ENCODE measurements at regions not wholly inside any gene's neighbourhood (a gene's known extent, or its start where the extent isn't known, plus 50 kb on each side); places are given as distances from the start of the nearest gene placed in this dataset.

DNA sequence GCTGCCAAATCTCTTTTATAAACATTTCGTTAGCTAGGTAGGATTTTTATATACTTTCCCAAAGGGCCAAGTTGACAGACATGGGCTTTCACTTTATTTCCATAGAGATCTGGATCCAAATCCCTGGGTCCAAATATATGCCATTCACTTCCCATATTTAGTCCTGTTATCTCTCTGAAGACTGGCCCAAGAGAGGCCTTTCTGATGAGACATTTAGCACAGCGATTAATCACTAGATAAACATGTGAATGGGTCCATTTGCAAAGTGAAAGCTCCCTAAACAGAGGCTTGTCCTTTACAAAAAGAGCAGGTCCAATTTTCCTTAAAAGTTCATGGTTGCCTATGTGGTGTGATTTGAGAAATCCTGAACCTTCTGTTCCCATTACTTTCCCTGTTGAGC is 132.6 kb downstream of the TRMT11 start:
- WGBS, 4 donors = 52 to 67% (median 54%) methylated on average over 2 of the region's 2 CpGs
- H3K27me3 ChIP-seq = peaks cover 0 to 57% (median 3%) of the 10 kb centered on the region in 9 donors
- intact Hi-C loops (cut with DNase I) = no loop called here
- H3K4me3 ChIP-seq = no peak overlapping the region
- DNase-seq = no peak
- H3K9me3 ChIP-seq = no peaks in the 10 kb centered on the region
- no peak overlapping the region for H3K27ac ChIP-seq
- no peak for TF ChIP-seq POLR2A (IDR thresholded peaks at IDR 0.05)
- TF ChIP-seq, protein P1, sequence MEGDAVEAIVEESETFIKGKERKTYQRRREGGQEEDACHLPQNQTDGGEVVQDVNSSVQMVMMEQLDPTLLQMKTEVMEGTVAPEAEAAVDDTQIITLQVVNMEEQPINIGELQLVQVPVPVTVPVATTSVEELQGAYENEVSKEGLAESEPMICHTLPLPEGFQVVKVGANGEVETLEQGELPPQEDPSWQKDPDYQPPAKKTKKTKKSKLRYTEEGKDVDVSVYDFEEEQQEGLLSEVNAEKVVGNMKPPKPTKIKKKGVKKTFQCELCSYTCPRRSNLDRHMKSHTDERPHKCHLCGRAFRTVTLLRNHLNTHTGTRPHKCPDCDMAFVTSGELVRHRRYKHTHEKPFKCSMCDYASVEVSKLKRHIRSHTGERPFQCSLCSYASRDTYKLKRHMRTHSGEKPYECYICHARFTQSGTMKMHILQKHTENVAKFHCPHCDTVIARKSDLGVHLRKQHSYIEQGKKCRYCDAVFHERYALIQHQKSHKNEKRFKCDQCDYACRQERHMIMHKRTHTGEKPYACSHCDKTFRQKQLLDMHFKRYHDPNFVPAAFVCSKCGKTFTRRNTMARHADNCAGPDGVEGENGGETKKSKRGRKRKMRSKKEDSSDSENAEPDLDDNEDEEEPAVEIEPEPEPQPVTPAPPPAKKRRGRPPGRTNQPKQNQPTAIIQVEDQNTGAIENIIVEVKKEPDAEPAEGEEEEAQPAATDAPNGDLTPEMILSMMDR (IDR thresholded peaks at IDR 0.05) = no peak
- no peaks in the 10 kb centered on the region for H3K36me3 ChIP-seq
- no peak for ATAC-seq
- peaks cover 0 to 7% (median 0%) of the 10 kb centered on the region in 12 donors for H3K4me1 ChIP-seq

DNA sequence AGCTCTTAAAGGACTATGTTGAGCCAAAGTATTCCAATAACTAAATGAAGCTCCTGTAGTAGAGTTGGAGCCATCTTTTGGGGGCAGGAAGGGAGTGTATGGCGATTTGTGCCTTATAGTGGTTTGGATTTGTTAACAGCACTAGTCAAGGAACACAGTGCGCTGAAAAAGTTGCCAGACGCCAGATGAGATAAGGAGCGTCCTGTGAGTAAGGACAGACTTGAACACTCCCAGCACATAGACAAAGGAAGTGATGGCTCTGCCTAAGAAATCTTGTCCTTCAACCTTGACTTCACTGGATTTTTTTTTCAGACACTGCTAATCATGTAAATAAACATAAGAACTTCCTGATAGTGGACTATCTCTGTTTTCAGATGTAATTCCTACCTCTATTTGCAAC is 136.9 kb downstream of the TRMT11 start:
- intact Hi-C loops (cut with DNase I) = no loop called here

DNA sequence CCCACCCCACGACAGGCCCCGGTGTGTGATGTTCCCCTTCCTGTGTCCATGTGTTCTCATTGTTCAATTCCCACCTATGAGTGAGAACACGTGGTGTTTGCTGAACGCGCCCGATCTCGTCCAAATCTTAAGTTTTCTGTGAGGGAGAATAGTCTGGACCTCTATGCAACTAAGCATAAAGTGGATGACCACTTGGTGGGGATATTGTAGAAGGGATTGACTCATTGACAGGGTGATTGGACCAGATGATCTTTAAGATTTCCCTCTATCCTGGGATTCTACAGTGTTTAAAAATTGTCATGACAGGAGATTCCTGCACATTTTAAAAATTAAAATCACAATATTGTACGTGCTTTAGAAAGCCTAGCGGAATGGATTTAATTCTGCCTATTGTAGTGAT is 141.3 kb downstream of the TRMT11 start:
- H3K36me3 ChIP-seq = peaks cover 0 to 3% (median 0%) of the 10 kb centered on the region in 9 donors
- H3K27ac ChIP-seq = no peak overlapping the region
- 78 to 90% (median 87%) methylated on average over 8 to 9 of the region's 9 CpGs for whole genome bisulfite sequencing, 4 donors
- H3K4me1 ChIP-seq = peaks cover 0 to 7% (median 0%) of the 10 kb centered on the region in 12 donors
- intact Hi-C loops (cut with DNase I) = no loop called here
- no peaks in the 10 kb centered on the region for H3K9me3 ChIP-seq
- peaks cover 0 to 57% (median 0%) of the 10 kb centered on the region in 9 donors for H3K27me3 ChIP-seq
- no peak overlapping the region for H3K4me3 ChIP-seq
- no peak for DNase-seq
- no peak for ATAC-seq
- TF ChIP-seq, protein P1 (IDR thresholded peaks at IDR 0.05) = no peak
- no peak for TF ChIP-seq POLR2A (IDR thresholded peaks at IDR 0.05)

More for the DNA sequence above, 136.9 kb downstream of the TRMT11 start:
- peak in 1 of 4 donors; percentile 42 for ATAC-seq
- H3K27me3 ChIP-seq = peaks cover 0 to 67% (median 3%) of the 10 kb centered on the region in 9 donors
- no peak overlapping the region for H3K27ac ChIP-seq
- peaks cover 0 to 7% (median 0%) of the 10 kb centered on the region in 12 donors for H3K4me1 ChIP-seq
- no peak for DNase-seq
- TF ChIP-seq, protein P1 (IDR thresholded peaks at IDR 0.05) = no peak
- TF ChIP-seq POLR2A (IDR thresholded peaks at IDR 0.05) = no peak
- no peak overlapping the region for H3K4me3 ChIP-seq
- no peaks in the 10 kb centered on the region for H3K36me3 ChIP-seq
- H3K9me3 ChIP-seq = no peaks in the 10 kb centered on the region
- WGBS, 4 donors = 8 to 30% (median 15%) methylated on average over 4 of the region's 4 CpGs

DNA sequence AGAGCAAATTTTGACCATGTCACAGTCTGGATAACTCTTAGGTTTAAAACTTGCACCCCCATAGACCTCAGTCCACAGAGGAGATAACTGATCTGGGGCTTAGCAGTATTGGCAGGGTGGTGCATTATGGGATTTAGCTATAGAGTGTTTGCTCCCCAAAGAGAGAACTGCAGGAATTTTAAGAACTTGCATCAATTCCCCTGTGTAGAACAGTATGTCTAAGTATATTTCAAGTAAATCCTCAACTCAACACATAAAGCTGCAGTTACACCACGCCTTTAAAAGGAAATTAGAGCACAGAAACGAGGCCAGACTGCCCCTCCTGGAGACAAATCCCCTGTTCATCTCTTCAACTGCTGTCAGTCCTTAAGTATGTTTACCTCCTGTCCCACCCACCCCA is 144.9 kb downstream of the TRMT11 start:
- Histone ChIP-seq H3K9me3 (peaks cover 0 to 31% (median 3%) of the 10 kb centered on the region in 12 donors), H3K4me3 (no peak overlapping the region), H3K4me1 (no peaks in the 10 kb centered on the region), H3K36me3 (peaks cover 0 to 3% (median 0%) of the 10 kb centered on the region in 9 donors), H3K27ac (no peak overlapping the region), H3K27me3 (peaks cover 0 to 34% (median 0%) of the 10 kb centered on the region in 9 donors)
- DNase-seq (no peak), ATAC-seq (no peak)
- 68 to 81% (median 71%) methylated on average over 2 of the region's 2 CpGs for WGBS, 4 donors
- intact Hi-C loops (cut with DNase I) = no loop called here
- TF ChIP-seq, protein P1 (IDR thresholded peaks at IDR 0.05) = no peak
- no peak for TF ChIP-seq POLR2A (IDR thresholded peaks at IDR 0.05)
